ENCODE measurements at regions not wholly inside any gene's neighbourhood (a gene's known extent, or its start where the extent isn't known, plus 50 kb on each side); places are given as distances from the start of the nearest gene placed in this dataset.

GRCh38 chr13:97752961-97753668 lies 200.4 kb upstream of the IPO5 start:
- Histone ChIP-seq H3K9me3 (ENCODE audit: control insufficient read depth, insufficient read depth, low read depth, low read length) (no peaks in the 10 kb centered on the region), H3K36me3 (ENCODE audit: control insufficient read depth, insufficient read depth, low read length) (no peaks in the 10 kb centered on the region), H3K4me1 (ENCODE audit: control insufficient read depth, insufficient read depth, low read length) (no peaks in the 10 kb centered on the region), H3K4me3 (ENCODE audit: low read depth in 2 of 2, low read length in 2 of 2) (no peak overlapping the region), H3K27ac (ENCODE audit: low read length) (no peak overlapping the region), H3K27me3 (ENCODE audit: control insufficient read depth, insufficient read depth, low read length) (peaks cover 4% of the 10 kb centered on the region; the same call in 1 of the 2 replicates)
- DNase-seq (ENCODE audit: low read depth, low spot score) (no peak), ATAC-seq (no peak)
- ChIA-PET CTCF (no interaction called here), POLR2A (no interaction called here)
- TF ChIP-seq REST (IDR thresholded peaks at IDR 0.05; ENCODE audit: insufficient read depth in 1 of 2, low read depth in 2 of 2, low read length in 1 of 2) (0 out of 4 replicates have a peak, but pooled peaks of 1 of the 2 experiments have one; percentile 43), TCF7L2 (IDR thresholded peaks at IDR 0.05; ENCODE audit: low read depth, low read length) (no peak), POLR2AphosphoS5 (IDR thresholded peaks at IDR 0.05; ENCODE audit: low read depth, low read length) (no peak)
- intact Hi-C loops (cut with micrococcal nuclease; ENCODE audit: unreplicated experiment) (no loop called here), in situ Hi-C loops (cut with HindIII; ENCODE audit: low pct_unique_long_range_greater_than_20kb, low sequenced_read_pairs) (no loop called here)
- no TSS peak for BruUV-seq (replicated peaks)

GRCh38 chr13:97753942-97754670 lies 199.4 kb upstream of the IPO5 start:
- Histone ChIP-seq H3K4me1 (ENCODE audit: control insufficient read depth, insufficient read depth, low read length) (no peaks in the 10 kb centered on the region), H3K9me3 (ENCODE audit: control insufficient read depth, insufficient read depth, low read depth, low read length) (no peaks in the 10 kb centered on the region), H3K27me3 (ENCODE audit: control insufficient read depth, insufficient read depth, low read length) (peaks cover 4% of the 10 kb centered on the region; the same call in 1 of the 2 replicates), H3K27ac (ENCODE audit: low read length) (no peak overlapping the region), H3K4me3 (ENCODE audit: low read depth in 2 of 2, low read length in 2 of 2) (no peak overlapping the region), H3K36me3 (ENCODE audit: control insufficient read depth, insufficient read depth, low read length) (no peaks in the 10 kb centered on the region)
- DNase-seq (ENCODE audit: low read depth, low spot score) = no peak
- ChIA-PET POLR2A (no interaction called here), CTCF (no interaction called here)
- in situ Hi-C loops (cut with HindIII; ENCODE audit: low pct_unique_long_range_greater_than_20kb, low sequenced_read_pairs) (no loop called here), intact Hi-C loops (cut with micrococcal nuclease; ENCODE audit: unreplicated experiment) (no loop called here)
- no peak for ATAC-seq
- no peak for TF ChIP-seq SIN3A (IDR thresholded peaks at IDR 0.05; ENCODE audit: borderline replicate concordance, insufficient read depth, low read depth, low read length)
- TF ChIP-seq TCF7L2 (IDR thresholded peaks at IDR 0.05; ENCODE audit: low read depth, low read length) = no peak
- TF ChIP-seq REST (IDR thresholded peaks at IDR 0.05; ENCODE audit: insufficient read depth in 1 of 2, low read depth in 2 of 2, low read length in 1 of 2) = no peak
- TF ChIP-seq POLR2AphosphoS5 (IDR thresholded peaks at IDR 0.05; ENCODE audit: low read depth, low read length) = no peak
- TF ChIP-seq CTCF (IDR thresholded peaks at IDR 0.05) = no peak
- no TSS peak for BruUV-seq (replicated peaks)
